ENCODE measurements at regions not wholly inside any gene's neighbourhood (a gene's known extent, or its start where the extent isn't known, plus 50 kb on each side); places are given as distances from the start of the nearest gene placed in this dataset.
"Not testable (repeated sequence)": the region's sequence is repeated elsewhere in the genome, so short reads cannot be mapped to it uniquely, and the experiment has no call there.

DNA sequence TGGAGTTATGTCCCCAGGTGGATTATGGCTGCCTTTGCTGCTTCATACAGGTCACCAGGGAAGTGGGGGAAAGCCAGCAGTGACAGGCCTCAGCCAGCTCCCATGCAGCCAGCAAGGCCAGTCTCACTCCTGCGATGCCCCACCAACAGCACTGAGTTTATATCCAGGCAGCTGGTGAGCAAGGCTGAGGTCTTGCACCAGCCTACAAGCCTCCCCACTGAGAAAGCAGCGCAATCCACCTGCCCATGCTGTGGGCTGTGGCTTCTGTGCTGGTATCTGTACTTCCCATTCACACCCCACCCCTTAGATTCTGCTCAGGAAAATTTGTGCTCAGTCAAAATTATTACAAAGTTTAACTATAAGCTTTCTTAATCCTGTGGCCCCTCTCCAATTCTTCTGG is 153.5 kb downstream of the HHIP start:
- DNase-seq (ENCODE audit: low spot score) = no peak

DNA sequence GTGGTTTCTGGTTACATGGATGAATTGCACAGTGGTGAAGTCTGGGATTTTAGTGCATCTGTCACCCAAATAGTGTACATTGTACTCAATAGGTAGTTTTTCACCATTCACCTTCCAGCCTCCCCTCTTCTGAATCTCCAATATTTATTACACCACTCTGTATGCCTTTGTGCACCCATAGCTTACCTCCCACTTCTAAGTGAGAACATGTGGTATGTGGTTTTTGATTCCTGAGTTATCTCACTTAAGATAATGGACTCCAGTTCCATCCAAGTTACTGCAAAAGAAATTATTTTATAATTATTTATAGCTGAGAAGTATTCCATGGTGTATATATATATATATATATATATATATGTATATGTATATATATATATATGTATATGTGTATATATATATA is 155.8 kb downstream of the HHIP start:
- DNase-seq (ENCODE audit: low spot score) = no peak

DNA sequence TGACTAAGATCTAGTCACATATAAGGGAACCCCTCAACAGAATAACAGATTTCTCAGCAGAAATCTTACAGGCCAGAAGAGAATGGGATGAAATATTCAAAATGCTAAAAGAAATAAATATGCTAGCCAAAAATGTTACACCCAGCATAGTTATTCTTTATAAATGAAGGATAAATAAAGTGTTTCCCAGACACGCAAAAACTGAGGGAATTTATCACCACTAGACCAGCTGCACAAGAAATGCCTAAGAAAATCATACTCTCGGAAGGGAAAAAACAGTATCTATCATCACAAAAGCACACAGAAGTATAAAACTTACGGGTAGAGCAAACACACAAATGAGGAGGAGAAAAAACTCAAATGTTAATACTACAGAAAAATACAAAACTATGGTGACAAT is 162.1 kb downstream of the HHIP start:
- no peak for DNase-seq (ENCODE audit: low spot score)

DNA sequence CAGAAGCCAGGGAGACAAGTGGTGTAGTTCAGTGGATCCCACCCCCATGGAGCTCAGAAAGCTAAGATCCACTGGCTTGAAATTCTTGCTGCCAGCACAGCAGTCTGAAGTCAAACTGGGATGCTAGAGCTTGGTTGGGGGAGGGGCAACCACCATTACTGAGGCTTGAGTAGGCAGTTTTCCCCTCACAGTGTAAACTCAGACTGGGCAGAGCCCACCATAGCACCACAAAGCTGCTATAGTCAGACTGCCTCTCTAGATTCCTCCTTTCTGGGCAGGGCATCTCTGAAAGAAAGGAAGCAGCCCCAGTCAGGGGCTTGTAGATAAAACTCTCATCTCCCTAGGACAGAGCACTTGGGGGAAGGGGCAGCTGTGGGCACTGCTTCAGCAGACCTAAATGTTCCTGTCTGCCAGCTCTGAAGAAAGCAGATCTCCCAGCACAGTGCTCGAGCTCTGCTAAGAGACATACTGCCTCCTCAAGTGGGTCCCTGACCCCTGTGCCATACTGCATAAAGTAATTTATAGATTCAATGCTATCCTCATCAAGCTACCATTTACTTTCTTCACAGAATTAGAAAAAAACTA is 163.2 kb downstream of the HHIP start:
- DNase-seq (ENCODE audit: low spot score) = no peak

DNA sequence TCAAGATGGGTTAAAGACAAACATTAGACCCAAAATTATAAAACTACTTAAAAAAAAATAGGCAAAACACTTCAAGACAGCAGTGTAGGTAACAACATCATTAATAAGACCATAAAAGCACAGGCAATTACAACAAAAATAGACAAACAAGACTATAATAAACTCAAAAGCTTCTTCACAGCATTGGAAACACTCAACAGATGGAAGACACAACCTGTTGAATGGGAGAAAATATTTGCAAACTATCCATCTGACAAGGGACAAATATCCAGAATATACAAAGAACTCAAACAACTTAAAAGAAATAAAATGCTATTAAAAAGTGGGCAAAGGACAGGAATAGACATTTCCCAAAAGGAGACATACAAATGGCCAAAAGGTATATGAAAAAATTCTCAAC is 170.7 kb downstream of the HHIP start:
- no peak for DNase-seq (ENCODE audit: low spot score)

DNA sequence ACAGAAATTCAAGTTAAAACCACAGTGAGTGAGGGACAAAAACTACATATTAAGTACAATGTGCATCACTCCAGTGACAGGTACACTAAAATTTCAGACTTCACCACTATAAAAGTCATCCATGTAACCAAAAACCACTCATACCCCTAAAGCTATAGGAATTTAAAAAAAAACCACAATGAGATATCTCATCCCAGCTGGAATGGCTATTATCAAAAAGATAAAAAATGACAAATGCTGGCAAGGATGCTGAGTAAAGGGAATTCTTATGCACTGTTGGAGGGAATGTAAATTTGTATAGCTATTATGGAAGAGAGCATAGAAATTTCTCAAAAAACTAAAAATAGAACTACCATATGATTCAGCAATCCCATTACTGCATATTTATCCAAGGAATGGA is 171.1 kb downstream of the HHIP start:
- peak; percentile 7 for DNase-seq (ENCODE audit: low spot score)

DNA sequence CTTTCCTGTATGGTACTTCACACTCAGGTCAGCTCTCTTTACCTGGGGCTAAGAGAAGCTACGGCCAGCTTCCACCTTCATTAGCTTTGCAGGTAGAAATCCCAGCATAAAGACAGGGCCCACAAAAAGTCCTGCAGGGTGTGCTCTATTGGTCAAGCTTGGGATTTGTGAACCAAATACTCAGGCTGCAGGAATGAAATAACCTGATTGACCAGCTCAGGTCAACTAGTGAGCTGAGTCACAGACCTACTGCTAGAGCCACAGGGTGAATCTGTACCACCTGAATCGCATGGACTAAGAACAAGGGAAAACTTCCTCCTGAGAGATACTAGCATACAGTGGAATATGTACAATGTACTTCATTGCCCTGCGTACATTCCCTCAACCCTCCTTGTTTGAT is 172.2 kb downstream of the HHIP start:
- DNase-seq (ENCODE audit: low spot score) = no peak

DNA sequence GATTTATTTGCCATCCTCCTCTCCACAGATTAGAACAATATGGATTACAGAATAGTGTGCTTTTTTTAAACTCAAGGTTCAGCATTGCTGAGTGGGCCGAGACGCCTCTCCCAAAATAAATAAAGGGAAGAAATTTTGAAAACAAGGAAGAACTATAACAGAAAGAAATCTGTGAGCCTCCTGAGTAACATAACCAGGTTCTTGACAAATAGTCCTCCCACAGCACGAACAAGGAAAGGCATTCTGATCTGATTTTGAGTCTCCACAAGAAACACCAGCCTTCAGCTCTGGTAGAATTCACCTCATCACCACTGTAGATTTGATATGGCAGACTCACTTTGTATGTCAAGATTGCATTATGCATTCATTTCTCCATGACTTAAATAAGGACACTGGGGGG is 173.6 kb downstream of the HHIP start:
- no peak for DNase-seq (ENCODE audit: low spot score)

DNA sequence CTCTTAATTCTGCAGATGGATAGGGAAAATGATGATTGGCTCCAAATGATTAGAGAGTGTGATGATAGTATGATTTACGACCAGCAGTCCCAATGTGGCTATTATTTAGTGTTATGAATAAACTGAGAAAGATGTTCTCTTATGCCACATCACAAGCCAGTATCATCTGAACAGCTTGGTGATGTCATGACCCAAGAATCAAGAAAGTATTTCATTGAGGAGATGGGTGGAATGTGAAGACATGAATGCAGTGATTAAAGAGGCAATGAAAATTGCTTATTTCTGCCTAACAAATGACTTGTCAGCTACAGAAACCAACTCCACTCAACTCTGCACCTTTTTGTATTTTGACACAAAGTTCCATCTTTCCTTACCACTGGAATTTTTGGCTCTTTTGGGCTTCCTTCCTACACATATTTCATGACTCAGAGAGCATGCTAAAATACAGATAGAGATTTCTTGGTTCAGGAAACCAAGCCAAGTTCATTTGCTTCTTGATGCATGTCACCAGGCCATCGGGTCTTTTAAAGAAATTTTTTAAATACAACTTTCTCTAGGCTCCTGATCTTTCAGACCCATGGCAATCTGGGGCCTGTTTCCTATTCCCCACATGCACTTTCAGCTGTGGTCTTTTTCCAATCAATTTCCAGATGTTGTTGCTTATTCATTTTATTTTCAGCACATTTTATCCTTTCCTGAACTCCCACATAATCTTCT is 174.2 kb downstream of the HHIP start:
- DNase-seq (ENCODE audit: low spot score) = peak; percentile 54

DNA sequence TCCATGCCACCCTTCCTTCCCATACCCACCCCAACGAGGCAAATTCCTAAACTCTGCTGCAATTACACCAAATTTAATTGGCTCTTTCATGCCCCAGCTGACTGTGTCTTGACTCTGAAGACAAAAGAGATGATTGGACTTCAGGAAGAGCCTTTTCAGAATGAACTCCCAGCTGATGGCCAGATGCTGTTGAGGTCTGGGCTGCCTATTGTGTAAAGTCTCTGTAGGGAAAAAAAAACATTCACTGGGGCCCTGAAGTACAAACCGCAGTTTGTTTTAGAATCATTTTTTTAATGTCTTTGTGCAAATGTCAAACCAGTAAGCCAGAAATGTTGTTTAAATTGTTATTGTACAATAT is 174.8 kb downstream of the HHIP start:
- peak; percentile 11 for DNase-seq (ENCODE audit: low spot score)

DNA sequence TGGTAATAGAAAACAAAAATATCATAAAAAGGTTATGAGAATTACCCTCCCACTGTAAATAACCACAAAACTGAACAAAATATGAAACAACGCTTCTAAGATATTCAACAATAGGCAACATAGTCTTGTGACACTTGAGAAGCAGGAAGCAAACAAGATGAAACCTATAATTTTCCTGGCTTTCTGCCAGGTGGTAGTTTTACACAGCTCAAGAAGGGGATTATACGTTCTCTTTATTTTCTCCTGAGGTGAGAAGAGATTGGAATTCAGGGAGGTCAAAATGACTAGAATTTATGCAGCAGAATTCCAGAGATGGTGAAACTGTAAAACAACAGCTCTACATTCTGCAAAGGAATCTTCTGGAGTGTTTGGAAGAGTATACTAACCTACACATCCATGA is 186.0 kb downstream of the HHIP start:
- DNase-seq (ENCODE audit: low spot score) = no peak

DNA sequence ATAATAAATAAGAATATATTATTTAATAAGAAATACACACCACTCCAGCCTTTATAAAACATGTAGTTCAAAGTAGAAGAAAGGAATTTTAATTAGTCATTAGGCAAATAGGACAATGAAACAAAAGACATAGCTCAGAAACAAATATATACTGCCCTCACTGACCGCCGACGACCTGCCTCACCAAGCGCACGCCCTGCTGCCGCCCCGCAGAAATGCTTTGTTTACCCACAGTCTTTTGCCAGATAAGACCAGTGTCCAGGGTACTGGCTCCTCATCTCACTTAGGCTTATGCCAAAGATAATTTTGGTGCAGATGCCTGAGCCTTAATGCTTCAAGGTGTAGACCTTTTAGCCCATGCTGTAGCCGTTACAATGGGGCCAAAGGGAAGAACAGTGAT is 199.5 kb downstream of the HHIP start:
- DNase-seq (ENCODE audit: low spot score) = no peak

DNA sequence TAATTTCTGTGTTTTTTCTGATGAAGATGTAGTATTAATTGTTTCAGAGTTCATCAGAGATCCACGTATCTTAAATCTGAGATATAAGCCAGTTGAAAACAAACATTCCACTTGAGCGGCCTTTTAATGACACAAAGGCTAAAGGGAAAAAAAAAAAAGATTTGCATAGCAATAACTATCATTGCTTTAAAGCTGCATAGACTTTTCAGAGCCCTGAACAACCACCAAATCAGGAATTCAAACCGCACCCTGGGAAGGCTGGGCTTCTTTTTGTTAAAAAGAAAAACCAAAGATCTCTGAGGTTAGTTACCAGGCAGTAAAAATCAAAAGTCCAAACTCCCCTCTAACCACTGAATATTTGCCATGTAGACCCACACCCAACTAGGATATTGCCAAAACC is 206.0 kb downstream of the HHIP start:
- DNase-seq (ENCODE audit: low spot score) = no peak

DNA sequence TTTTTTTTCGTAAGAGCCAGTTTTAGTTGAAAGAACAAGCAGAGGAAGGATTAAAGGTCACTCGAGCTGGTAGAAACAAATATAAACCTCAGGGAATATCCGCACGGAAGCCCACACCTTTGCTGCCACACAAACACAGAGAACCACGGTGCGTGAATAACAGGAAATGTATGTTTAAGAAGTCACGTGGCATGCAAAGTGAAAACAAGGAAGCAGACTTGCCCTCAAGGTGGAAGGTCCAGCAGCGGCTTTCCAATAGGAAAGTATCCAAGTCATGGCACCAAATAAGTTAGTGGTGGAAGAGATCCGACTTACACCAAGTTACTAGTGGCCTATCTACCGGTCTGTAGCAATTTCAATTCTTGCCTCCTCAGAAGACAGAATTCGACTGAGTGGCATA is 215.5 kb downstream of the HHIP start:
- DNase-seq (ENCODE audit: low spot score) = no peak

DNA sequence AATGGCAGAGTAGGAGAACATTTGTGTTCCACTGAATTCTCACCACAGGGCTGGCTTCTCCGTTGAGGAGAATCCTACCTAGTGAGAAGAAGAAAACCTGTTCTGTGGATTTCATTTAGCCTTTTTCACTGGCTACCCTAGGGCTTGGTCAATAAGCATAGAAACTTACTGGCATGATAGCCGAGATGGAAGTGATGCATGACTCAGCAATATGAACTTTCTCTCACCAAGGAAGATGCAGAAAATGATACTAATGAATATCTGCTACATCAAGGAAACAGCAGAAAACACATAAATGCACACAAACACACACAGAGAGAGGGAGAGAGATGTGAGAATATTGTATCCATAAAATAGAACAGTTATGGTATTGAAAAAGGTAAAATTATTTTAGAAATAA is 216.3 kb downstream of the HHIP start:
- DNase-seq (ENCODE audit: low spot score) = no peak

DNA sequence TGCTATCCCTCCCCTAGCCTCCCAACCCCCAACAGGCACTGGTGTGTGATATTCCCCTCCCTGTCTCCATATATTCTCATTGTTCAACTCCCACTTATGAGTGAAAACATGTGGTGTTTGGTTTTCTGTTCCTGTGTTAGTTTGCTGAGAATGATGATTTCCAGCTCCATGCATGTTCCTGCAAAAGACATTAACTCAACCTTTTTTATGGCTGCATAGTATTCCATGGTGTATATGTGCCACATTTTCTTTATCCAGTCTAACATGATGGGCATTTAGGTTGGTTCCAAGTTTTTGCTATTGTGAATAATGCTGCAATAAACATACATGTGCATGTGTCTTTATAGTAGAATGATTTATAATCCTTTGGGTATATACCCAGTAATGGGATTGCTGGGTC is 218.9 kb downstream of the HHIP start:
- not testable (repeated sequence) for DNase-seq (ENCODE audit: low spot score)

DNA sequence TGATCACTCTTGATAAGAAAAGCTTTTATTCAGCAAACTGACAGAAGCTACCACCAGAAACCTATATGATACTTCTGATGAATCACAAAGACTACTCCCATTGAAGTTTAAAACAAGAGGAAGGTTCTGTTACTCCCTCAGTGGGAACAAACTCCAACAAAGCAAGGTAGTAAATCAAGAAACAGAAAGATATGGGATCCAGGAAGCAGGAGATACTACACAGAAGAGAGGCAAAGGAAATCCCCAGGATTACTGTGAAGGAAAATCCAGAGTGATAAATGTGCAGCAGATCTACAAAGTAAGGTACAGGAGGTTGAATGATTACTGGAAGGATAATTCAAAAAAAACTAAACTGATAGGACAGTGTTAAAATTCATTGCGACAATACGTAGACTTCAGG is 222.4 kb downstream of the HHIP start:
- DNase-seq (ENCODE audit: low spot score) = no peak

DNA sequence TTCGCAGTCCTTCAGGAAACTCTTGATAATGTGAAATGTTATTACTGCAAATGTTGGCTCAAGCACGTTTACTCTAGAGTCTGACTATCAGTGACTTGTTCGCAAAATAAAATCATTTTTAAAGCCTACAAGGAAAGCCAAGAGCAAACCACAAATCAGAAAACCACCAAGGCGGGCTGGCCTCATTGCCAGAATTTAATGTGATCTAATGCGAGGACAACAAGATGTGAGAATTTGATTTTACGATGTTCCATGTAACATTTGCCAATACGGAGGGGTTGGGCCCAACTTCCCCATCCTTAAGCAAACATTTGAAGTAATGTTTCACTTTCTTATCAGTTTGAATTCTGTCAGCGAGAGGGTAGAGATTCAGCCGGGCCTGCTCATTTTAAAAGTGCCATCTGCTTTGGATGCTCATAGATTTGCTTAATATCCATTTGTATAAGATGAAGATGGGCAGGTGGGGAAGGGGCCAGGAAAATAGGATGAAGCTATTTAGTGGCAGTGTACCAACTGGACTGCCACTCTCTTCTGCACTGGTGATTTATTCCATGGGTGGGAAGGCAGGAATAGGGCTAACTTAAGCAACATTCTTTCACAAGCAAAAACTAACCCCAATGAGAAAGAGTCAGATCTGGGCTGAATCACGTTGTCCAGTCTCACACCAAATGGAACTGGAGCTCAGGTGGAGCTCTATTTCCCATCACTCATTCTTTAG is 225.3 kb downstream of the ANAPC10 start:
- DNase-seq (ENCODE audit: low spot score) = no peak

DNA sequence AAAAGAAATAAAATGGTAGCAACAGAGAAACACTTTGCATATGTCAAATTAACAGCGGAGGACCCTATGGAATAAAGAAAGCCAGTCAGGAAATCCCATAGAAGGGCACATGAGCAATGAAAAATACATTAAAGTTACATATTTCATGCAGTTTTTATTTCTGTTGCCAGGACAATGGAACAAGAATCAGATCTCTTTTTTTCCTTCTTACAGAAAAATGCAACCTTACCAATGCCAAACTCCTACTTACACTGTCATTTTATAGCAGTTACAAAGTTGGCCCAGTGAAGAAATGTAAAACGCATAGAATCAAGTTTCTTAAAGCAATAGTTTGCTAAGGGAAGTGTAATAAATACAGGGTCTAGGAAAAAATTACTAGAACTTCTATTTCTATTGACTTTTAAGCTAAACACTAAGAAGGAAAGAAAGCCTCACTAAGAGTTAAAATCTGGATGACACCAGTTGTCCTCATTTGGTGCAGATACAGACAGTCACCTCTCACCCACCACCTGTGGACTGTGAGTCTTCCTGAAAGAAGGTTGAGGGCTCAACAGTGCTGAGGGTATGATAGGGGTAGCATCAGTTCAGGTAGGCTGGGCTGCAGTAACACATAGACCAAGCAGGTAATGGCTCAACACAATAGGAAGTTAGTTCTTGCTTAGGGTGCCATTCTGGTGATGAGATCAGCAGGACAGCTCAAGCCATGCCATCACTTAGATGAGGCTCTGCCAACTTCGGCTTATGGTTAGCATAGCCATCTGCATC is 224.6 kb downstream of the ANAPC10 start:
- DNase-seq (ENCODE audit: low spot score) = no peak

DNA sequence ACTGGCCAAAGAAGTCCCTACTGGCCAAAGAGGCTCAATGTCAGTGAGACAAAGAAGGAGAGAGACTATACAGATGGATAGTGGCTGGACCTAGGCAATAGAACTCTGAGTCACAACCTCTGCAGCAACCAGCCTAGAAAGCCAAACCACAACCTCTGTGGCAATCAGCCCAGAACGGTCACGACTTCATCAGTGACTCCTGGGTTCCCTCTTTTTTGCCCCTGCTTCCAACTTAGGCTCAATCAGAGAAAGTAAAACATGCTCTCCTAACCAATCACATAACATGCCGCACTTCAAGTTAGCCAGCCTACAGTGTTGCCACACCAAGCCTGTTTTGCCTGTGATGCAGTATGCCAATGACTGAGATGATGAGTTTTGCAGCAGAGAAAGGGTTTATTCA is 203.4 kb downstream of the ANAPC10 start:
- peak; percentile 69 for DNase-seq (ENCODE audit: low spot score)

DNA sequence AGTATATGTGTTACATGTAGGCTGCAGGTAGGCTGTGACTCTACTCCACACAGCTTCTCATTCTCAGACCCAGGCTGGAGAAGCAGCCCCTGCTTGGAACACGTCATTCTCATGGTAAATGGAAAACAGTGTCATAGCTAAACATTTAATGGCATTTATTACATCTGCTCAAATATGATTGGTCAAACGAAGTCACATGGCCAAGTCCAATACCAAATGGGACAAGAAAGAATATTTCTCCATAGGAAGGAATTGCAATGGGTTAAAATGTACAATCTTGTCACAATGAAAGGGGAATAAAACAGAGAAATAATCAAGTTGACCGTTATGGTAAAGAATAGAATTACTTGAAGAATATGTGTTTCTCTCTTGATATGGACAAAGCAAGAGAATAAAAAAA is 198.6 kb downstream of the ANAPC10 start:
- DNase-seq (ENCODE audit: low spot score) = no peak

DNA sequence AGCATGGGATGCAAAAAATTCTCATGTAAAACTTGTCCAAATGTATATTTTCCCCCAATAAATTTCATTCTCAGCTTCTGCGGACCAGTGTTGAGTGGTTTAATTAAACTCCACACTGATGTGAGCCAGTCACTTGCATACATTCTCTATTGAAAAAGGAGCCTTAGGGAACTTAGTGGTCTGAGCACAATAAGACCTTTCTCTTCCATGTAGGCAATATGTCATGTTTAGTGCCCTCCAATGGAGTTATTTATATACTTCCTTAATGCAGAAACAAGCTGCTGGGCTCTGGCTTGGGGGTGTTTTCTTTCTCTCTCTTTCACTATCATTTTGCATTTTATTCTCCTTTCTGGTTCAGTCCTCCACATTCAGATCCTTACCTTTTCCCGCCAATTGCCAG is 196.9 kb downstream of the ANAPC10 start:
- no peak for DNase-seq (ENCODE audit: low spot score)

DNA sequence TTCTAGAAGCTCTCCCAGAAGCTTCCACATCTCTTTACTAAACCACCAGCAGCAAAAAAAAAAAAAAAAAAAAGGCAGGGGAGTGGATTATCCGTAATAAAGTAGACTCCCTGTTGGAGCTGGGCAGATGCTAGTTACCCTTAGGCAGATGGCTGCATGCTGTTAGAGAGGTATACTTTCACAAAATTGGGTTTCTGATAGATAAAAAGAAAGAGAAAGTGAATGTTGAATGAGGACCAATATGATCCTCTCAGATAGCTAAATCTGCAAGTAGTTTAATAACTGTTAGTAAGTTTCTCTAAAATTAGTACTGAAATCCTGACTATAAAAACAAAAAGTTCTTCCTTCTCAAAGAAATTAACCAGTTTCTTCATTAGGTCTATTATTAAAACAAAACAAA is 195.4 kb downstream of the ANAPC10 start:
- no peak for DNase-seq (ENCODE audit: low spot score)

All from A172 (cell line).